Jurkat, Clone E6-1 (cell line): ENCODE measurements at regions not wholly inside any gene's neighbourhood (a gene's known extent, or its start where the extent isn't known, plus 50 kb on each side); places are given as distances from the start of the nearest gene placed in this dataset.

Experiments
- DNase-seq: peaks from one replicate; pipeline ENCODE4 v3.0.0-alpha.2; 2011; ENCODE audit warnings: low read depth, low spot score
- H3K4me3 ChIP-seq: 2 replicates; pipeline ENCODE4 v1.5.1; 2011; ENCODE audit warnings: mild to moderate bottlenecking, low read length, control low read depth, moderate library complexity

DNA sequence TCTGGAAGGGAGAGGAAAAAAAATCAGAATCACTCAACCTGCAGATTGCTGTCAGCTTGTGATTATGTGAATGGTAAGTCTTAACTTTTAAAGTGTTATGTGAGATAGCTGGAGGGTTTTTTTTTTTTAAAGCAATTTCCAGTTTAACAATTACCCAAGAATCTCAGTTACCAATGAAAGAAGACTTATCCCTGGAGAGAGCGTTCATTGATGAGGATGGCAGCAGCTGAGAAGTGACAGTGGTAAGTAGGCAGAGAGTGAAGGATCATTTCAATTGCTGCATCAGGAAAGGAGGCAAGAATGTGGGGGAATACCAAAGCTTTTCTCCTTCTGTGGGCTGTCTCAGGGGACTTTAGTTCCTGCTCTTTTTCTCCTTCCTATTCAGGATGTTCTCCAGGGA lies 370.2 kb upstream of the C9orf72 start:
- H3K4me3 ChIP-seq = no peak overlapping the region
- no peak for DNase-seq

DNA sequence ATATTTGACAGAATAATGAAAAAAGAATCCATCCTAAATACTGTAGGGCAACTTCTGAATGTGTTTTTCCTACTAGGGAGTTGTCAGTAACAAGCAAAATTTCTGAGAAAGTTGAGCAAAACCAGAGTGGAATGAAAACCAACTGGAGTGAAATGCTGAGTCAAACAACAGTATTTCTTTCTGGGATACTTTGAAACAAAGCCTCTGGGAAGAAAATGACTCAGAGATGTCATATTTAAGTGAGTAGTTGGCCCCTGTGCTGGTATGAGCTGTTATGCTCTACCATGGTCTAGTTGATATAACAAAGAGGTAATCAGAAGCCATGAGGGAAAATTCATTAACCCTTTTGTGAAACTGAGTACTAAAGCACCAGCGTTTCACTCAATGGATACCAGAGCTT lies 372.1 kb upstream of the C9orf72 start:
- no peak overlapping the region for H3K4me3 ChIP-seq
- DNase-seq = no peak

DNA sequence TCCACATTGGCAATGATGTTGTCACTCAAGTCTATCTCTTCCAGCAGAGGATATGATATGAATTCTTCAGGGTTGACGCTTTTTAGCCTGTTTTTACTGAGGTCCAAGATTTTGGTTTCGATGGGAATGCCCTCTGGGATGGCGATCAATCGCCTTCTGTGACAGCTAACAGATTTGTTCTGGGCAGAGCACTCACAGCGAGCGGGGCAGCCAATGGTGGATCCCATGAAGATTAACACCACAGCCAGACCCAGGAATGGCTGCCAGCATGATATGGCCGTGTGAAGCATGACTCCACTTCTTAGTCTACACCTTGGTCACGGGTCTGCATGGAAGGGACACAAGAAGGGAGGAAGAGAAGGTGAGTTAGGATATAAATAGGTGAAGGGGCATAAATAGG lies 377.1 kb upstream of the C9orf72 start:
- H3K4me3 ChIP-seq = no peak overlapping the region
- no peak for DNase-seq

DNA sequence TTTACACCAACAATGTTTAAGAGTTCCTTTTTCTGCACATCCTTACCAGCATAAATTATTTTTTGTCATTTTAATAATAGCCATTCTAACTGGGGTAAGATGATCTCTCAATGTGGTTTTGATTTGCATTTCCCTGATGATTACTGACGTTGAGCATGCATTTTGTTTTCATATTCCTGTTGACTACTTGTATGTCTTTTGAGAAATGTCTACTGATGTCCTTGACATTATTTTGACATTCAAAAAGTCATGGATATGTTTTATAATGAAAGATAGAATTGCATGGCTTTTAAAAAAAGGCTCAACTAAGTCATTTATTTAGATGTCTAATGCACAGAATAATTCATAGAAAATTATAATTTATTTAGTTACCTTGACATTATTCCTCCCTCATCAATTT lies 381.6 kb upstream of the C9orf72 start:
- no peak overlapping the region for H3K4me3 ChIP-seq
- DNase-seq = no peak

DNA sequence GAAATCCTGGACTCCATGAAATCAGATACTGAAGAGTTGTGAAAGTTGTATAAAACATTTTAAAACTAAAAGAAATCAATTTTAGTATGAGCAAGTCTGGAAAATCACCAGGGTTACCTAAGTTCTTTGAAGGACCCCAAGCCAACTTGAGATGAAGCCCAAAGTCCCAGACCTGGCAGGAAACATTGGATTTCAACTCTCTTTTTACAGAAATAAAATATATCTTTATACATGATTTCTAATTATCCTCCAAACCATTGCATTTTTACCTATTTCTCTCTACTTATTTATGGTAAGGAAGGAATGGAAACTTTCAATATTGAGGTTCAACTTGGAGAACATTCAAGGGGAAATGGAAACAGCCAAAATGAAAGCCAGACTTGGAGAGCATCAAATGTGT lies 390.6 kb upstream of the C9orf72 start:
- H3K4me3 ChIP-seq = no peak overlapping the region
- DNase-seq = no peak

DNA sequence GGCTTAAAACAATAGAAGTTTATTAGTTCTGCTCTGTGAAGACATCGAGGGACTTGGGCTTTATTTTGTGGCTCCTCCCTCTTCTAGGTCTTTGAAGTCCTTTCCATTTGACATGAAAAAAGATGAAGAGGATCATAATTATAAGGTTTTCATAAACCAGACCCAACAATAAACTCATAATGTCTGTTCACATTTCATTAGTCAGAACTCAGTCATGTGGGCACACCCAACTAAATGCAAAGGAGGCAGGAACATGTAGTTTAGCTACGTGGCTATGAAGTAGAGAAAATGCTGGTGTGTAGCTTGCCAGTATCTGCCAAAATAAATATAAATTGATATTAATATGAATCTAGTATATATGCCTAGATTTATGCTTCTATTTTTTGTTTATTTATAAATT lies 393.9 kb upstream of the C9orf72 start:
- H3K4me3 ChIP-seq = no peak overlapping the region
- DNase-seq = no peak

DNA sequence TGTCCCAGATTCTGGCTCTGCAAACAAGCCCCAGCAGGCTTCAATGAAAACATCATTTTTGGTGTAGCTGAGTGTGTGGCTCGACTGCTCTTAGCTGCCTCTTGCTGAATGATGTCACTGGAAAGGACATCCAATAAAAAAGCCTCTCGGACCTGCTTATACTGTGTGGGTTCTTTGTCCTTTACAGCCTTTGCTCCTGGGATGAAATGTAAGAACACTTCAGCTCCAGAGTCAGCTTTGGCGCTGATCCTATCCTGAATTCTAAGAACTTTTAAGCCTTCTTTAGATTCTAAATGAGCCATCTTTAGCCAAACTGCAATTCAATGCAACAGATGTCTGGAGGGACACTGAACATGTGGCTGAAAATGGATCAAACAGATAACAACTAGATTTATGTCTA lies 404.6 kb upstream of the C9orf72 start:
- no peak overlapping the region for H3K4me3 ChIP-seq
- no peak for DNase-seq

DNA sequence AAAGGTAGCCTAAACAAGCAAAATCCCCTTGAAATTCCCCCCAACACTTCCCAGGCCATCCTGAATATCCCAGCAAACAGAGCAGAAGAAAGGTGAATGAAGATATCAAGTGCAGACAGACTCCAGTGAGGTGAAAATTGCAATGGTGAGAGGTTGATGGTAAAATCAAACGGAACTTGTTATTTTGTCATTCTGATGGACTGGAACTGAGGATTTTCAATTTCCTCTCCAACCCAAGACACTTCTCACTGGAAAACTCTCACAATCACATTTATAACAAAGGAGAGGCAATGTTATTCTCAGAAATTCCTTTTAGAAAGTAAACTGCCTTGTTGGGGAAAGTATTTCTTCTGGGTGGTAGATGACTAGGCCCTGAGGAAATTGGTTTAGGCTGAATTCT lies 412.4 kb upstream of the C9orf72 start:
- no peak overlapping the region for H3K4me3 ChIP-seq
- no peak for DNase-seq

DNA sequence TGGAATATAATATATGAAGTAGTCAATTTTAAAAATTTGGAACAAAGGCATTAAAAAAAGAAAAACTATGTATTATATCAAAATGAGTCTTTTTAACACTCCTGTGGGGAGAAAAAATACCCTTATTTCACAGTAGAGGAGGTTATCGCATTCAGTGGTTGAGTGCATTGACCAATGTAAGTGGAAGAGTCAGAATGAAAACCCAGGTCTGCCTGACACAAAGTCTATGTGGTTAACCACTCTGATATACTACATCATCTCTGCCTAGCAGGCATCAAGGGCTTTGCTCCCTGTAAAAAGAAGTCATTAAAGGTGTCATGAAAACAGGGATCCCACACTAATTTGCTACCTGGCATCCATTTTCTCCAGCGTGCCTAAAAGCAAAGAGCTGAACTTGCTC lies 417.2 kb upstream of the C9orf72 start:
- no peak for DNase-seq

DNA sequence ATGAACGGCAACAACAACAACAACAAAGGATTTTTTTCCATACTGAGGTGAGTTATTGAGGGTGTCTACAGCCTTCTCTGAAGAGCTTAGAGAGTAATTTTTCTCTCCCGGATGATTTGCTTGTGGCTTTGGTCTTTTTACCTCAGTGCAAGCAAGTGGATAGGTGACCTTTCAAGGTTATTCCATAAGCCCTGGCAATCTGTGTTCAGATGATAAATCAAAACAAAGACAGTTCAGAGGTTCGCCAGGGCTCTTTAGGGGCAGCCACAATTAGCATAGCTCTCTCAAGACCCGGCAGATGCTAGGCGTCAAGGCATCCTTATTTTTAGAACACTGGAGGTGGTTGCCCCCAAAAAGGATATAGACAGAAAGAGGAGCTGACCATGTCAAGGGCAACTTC lies 417.9 kb upstream of the C9orf72 start:
- no peak for DNase-seq
- H3K4me3 ChIP-seq = no peak overlapping the region

More for the DNA sequence above, 417.2 kb upstream of the C9orf72 start:
- no peak overlapping the region for H3K4me3 ChIP-seq

DNA sequence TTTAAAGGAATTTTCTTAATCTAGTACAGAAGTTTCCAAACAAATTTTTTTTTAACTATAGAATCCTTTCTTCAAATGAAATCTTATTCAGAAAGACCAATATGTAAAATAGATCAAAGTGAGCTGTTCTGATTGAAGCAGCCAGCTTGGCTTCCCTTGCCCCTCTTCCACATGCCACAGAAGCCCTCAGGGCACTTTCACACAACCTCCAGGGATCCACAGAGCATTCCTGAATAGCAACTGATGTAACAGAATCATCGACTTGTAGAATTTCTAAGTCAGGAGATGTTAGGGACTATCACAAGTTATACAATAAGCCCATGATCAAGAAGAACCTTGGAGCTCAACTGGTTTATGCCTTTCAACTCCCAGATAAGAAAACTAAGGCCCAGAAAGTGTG lies 427.8 kb upstream of the C9orf72 start:
- H3K4me3 ChIP-seq = no peak overlapping the region
- DNase-seq = no peak

DNA sequence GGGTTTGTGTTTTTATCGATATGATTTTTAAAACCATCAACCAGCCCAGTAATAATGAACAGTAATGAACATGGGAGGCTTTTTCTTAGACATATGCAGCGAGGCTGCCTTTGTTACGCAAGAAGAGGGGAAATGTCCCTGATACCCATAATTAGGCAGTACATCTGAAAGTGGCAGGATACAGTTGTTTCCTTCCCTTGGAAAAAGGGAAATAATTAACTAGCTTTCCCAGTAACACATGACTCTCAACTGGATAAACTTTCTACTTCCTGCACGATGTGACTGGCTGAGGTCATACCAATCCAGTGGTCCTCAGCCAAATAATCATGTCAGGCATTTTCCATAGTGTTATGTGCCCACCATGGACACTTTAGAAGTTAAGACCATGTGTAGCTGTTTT lies 431.6 kb upstream of the C9orf72 start:
- no peak for DNase-seq
- no peak overlapping the region for H3K4me3 ChIP-seq

DNA sequence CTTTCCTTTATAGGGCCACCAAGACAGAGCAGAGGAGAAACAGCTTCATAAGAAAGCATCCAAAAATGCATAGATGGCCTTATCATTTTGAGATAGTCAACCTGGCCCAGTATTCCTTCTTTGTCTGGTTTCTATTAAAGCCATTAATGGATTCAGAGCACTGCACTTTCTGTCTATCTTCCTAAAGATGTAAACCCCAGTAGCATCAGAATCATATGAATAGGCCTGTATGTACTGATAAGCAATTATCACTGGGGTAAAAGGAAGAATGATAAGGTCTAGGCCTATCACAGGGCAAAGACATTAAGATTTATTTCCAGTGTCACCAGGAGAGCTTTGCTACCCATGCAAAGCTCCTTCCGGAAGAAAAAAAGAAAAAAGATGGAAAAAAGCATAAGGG lies 432.5 kb upstream of the C9orf72 start:
- DNase-seq = no peak
- H3K4me3 ChIP-seq = no peak overlapping the region

DNA sequence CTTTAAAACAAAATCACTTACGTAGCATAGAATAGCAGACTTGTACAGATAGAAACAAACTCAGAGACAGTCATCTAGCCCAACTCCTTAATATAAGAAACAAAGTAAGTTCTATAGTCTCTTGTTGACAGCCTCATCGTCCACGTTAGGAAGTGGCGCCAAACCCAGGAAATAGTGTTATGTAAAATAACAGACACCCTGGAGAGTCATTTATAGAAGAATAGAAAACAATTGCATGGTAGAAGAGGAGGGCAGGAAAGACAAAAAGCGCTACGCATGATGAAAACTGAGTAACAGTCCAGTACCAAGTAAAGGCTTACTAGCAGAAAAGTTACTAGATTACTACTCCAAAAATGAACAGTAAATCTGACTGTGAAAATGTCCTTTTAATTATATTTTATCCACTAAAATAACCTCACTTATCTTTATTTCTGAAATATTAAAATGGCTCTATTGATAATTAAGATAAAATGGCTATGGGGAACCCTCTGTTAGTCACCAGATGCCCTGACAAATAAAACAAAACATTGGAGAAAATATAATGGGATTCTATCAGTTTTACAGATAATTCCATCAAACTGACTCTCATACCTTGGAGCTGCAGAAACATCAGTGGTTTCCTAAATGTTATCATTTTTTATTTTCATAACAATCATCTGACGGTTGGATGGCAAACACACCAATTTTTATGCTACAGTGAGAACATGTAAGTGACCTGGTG lies 434.0 kb upstream of the C9orf72 start:
- H3K4me3 ChIP-seq = no peak overlapping the region
- no peak for DNase-seq

DNA sequence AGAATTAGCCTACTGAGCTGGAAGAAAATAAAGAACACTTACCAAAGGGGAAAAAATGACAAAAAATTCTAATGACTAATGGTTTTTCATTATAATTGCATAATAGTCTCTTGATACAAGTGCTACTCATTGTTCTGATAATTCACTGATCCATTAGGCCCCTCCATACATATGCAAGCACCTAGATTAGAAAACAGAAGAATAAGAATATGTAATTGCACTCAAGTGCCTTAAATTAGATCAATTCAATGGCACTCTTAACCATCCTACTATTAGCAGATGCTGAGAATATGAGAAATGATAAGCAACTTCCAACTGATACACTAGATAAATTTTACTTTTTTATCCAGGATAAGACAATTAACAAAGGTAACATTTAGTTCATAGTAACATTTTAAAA lies 440.9 kb upstream of the C9orf72 start:
- no peak overlapping the region for H3K4me3 ChIP-seq
- no peak for DNase-seq

DNA sequence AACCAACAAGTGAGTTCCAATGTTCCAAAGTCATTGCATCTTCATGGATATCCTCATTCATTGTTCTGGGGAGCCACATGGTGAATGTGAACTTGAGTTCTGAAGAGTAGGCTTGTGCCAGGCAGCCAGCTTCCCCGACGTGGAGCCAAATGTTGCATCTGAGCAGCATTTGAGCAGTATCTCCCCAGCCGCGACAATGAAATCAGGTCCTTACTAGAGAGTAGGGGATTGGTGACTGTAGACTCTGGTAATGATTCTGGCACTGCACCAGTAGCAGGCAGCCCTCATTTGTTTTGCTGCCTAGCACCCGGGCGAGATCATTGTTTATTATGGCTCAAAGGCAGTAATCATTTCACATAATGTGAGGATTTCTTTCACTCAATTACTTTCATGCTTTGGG lies 451.4 kb upstream of the C9orf72 start:
- no peak for DNase-seq
- no peak overlapping the region for H3K4me3 ChIP-seq

DNA sequence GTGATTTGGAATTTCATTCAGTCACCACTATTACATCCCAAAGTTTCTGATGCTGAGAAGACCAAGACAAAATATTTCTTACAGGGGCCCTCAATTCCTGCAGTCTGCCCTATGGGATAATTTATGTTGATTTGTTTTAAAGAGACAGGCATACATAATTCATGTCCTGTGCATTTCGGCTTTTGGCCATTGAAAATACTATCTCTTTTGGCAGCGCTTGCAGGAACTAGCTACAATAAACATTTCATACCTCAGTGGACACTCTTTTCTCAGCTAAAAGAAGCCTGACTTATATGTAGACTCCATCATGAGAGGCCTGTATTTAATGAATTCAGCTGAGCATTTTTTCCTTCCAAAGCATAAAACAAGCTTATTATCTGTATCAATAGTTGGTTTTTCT lies 451.9 kb upstream of the C9orf72 start:
- no peak overlapping the region for H3K4me3 ChIP-seq
- DNase-seq = no peak

DNA sequence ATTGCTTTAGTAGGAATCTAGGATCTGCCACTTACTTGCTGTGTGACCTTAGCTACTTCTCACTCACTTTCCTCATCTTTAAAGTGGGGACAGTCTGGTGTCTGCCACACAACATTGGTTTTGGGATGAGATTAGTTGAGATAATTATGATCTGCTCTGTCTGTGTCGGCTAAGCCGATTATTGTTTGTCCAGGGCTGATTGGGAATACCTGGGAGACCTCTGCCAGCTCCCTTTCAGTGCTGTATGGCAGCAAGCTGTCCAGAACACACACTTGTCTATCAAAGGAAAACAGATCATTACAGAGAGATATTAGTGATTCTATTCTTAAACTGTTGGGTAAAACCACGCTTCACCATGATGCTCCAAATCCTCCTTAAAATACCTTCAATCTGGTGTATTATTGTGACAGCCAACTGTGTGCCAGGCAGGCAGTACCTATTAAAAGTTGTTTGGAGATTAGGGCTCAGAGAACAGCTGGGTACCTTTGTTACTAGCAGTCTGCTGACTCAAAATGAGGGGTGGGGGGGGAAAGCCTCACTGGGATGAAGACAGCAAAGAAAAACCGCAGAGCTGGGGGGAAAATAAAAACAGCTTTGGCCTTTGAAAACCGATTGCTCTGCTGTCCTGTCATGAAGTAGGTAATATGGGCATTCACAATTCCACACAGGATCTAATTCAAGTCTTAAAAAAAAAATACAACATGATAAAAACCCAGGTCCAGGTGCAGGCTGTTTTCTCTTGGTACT lies 458.4 kb upstream of the C9orf72 start:
- H3K4me3 ChIP-seq = no peak overlapping the region
- DNase-seq = no peak

DNA sequence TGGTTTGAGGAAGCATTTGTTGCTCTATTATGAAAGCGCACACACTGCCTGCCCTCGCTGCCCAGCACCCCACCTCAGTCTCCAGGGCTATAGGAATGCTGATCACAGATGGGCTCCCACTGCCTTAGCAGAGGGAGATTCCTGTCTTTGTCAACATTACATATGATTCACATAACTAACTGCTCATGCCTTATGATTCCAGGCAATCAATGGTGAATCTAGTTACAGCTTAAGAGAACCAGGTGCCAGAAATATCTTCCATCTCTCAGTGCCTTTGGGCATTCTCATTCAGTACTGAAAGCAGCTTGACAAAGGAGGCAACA lies 458.9 kb upstream of the C9orf72 start:
- H3K4me3 ChIP-seq = no peak overlapping the region
- no peak for DNase-seq

DNA sequence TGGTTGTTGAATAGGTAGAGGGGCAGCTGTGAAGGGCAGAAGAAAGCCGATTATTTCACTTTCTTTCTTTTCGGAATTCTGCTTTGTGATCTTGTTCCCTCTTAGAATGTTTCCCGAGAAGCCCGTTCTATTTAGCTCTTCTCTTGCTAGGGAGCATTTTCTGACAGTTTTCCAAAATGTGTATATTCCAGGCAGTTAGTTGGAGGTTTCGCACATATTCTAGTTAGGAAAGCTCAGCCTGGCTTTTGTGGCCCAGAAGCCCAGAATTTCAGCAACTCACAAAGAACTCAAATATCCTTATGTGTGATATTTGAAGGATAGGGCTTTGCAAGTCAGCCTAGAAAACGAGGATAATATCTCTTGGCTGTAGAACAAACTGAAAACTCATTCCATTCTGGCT lies 461.0 kb upstream of the C9orf72 start:
- no peak for DNase-seq
- no peak overlapping the region for H3K4me3 ChIP-seq

DNA sequence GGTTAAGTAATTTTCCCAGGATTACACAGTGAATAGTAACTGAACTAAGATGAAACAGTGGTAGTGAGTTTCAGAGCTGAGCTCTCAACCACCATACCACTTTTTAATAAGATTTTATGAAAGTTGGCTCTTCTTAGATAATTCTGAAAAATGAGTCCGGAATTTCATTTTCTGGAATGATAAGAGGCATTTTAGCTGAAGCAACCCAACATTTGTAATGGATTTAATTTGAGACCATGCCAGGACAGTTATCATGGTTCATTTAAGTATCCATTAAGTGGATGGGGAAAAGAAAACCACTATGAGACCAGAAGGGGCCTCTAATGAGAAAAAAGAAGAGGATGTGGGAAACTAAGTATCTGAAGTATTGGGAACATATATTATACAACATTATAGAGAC lies 464.7 kb upstream of the C9orf72 start:
- no peak overlapping the region for H3K4me3 ChIP-seq
- DNase-seq = no peak
